Skin of body (tissue), 2 donors: ENCODE measurements at regions not wholly inside any gene's neighbourhood (a gene's known extent, or its start where the extent isn't known, plus 50 kb on each side); places are given as distances from the start of the nearest gene placed in this dataset. TPM values are rescaled to one million over a fixed set of nuclear protein-coding genes. Genes with fewer than 3 reads are reported as not detected.

Source experiments
- DNase-seq: peaks from one replicate; lab custom pipeline; 2025; lab: John Stamatoyannopoulos, UW
- small RNA-seq: library from RNA; depleted of rRNA; stranded (forward); fragments of <200 nt; gene quantifications from one replicate; pipeline ENCODE3, GENCODE V24; 2014; ENCODE audit warnings: low replicate concordance

DNA sequence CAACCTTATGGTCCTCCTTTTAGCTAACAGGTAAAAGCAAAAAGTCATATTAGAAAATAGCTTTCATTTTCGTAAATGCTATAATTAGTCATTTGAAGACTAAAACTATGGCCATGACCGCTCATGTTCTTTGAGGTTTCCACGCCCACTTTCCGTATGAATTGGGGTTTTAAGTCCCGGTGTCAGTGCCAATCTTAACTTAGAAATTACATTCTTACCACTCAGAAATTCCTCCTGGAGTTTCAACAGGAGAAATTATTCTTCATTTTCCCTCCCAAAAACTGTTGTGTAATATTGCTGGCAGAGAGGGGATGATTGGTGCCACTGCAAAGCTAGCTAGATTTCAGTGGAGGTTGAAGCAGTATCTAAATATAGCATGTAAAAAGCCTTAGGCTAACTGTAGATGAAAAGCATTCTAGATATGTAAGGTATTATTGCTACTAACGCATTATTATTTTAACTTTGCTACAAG is 71.0 kb upstream of the MDFIC2 start:
- no peak for DNase-seq

- DNase-seq = no peak
Measured at GRCh38 chr3:70374179-70374578, 61.7 kb upstream of the MDFIC2 start.

Small RNA genes in the stretch of these regions (small RNA-seq; reads per million reads assigned to genes)
- gene COX6CP6 (not detected), gene RNU6-281P (not detected)
